IPS-18a (cell line): ENCODE measurements at regions not wholly inside any gene's neighbourhood (a gene's known extent, or its start where the extent isn't known, plus 50 kb on each side); places are given as distances from the start of the nearest gene placed in this dataset.

Source experiments
- H3K27ac ChIP-seq: one replicate; pipeline ENCODE4 v1.5.1; 2013; ENCODE audit warnings: low read length
- H3K27me3 ChIP-seq: one replicate; pipeline ENCODE4 v1.6.1; 2013; ENCODE audit warnings: mild to moderate bottlenecking, low read length; ENCODE audit not compliant: control insufficient read depth, insufficient read depth
- H3K36me3 ChIP-seq: one replicate; pipeline ENCODE4 v1.6.1; 2013; ENCODE audit warnings: low read depth, low read length; ENCODE audit not compliant: control insufficient read depth
- H3K4me1 ChIP-seq: one replicate; pipeline ENCODE4 v1.6.1; 2013; ENCODE audit warnings: low read depth, low read length; ENCODE audit not compliant: control insufficient read depth
- H3K4me3 ChIP-seq: one replicate; pipeline ENCODE4 v1.5.1; 2013; ENCODE audit warnings: low read length
- H3K9ac ChIP-seq: one replicate; pipeline ENCODE4 v1.6.1; 2013; ENCODE audit warnings: mild to moderate bottlenecking, low read length, moderate library complexity
- H3K9me3 ChIP-seq: one replicate; pipeline ENCODE4 v1.6.1; 2013; ENCODE audit warnings: low read depth, low read length; ENCODE audit not compliant: control insufficient read depth

DNA sequence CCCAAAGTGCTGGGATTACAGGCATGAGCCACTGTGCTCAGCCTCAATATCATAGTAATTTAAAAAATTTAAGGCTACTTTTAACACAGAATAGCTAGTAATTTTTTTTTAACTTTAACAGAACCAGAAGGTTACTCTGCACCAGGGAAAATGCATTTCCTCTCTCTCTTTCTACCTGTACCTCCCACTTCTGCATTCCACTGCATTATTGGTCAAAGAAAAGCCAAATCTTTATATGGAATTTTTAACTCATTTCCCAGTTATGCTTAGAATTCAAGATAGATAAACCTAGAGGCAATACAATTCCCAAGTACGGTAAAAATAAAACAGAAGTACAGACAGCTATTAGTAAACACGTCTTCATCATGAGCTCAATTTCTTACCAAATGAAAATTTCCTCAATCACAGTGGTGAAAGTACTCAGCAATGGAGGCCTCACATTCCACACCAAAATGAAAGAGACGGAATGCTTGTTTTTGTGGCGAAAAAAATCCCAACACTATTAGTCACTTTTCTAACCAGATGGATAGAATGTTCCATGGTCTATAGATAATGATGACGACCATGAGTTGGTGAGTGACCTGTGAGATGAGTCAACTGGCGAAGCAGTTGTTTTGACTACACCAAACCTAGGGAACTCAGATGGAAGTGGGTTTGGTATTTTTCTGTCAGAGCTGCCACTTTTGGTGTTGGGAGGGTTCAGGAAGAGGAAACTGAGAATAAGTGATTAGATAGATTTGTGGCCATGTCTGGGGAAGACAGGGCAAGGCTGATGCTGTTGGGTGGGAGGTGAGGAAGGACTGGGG, 104.7 kb upstream of the SGK1 start:
- no peak overlapping the region for H3K27ac ChIP-seq
- H3K36me3 ChIP-seq, result no peaks in the 10 kb centered on the region
- H3K4me3 ChIP-seq, result no peak overlapping the region
- H3K4me1 ChIP-seq, result no peaks in the 10 kb centered on the region
- no peak overlapping the region for H3K9ac ChIP-seq
- no peaks in the 10 kb centered on the region for H3K27me3 ChIP-seq
- H3K9me3 ChIP-seq, result peaks cover 10% of the 10 kb centered on the region

DNA sequence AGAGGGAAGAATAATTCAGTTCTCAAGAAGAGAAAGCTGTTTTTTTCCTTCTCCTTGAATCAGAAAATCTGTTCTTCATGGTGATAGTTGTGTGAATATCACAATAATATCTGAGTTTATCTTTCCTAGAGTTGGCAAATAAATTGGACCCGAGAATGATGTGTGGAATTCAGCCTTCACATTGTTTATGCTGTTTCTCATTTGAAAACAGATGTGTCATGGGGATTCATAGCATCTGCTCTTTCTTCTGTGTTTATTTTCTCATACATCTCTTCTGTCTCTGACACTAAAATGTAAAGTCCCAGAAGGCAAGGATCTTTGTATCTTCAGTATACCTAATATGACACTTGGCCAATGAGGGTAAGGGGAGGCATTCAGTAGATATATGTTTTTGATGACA, 103.6 kb upstream of the SGK1 start:
- no peaks in the 10 kb centered on the region for H3K27me3 ChIP-seq
- H3K36me3 ChIP-seq, result no peaks in the 10 kb centered on the region
- peaks cover 10% of the 10 kb centered on the region for H3K9me3 ChIP-seq
- H3K27ac ChIP-seq, result no peak overlapping the region
- H3K4me3 ChIP-seq, result no peak overlapping the region
- no peak overlapping the region for H3K9ac ChIP-seq
- no peaks in the 10 kb centered on the region for H3K4me1 ChIP-seq

DNA sequence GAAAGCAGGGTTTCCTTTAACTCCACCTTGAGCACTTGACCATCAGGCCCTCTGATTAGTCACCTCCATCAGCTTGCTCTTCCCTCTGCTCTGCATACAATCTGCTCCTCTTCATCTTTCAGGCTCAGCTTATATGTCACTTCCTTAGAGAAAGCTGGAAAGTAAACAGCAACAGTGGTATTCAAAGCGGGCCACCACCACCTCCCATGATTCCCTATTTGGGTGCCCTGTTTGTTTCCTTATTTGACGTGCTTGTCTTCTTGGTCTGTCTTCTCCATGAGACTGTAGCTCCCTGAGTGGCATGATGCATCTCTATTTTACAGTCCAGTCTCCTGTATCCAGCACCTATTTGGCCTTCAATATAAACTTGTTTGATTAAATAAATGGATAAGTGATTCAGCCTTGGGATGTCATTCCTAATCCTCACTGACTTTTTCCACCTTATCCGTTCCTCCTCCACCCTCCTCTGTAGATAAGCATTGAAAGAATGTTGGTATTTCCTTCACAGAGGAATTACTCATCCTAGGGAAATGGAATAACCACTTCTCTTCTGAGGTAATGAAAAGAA, 102.8 kb upstream of the SGK1 start:
- no peaks in the 10 kb centered on the region for H3K36me3 ChIP-seq
- H3K27me3 ChIP-seq, result no peaks in the 10 kb centered on the region
- no peaks in the 10 kb centered on the region for H3K4me1 ChIP-seq
- peaks cover 10% of the 10 kb centered on the region for H3K9me3 ChIP-seq
- H3K27ac ChIP-seq, result no peak overlapping the region
- H3K4me3 ChIP-seq, result no peak overlapping the region
- no peak overlapping the region for H3K9ac ChIP-seq

- H3K36me3 ChIP-seq, result no peaks in the 10 kb centered on the region
- no peak overlapping the region for H3K4me3 ChIP-seq
- H3K27ac ChIP-seq, result no peak overlapping the region
- H3K9me3 ChIP-seq, result peaks cover 10% of the 10 kb centered on the region
- no peak overlapping the region for H3K9ac ChIP-seq
- no peaks in the 10 kb centered on the region for H3K27me3 ChIP-seq
- no peaks in the 10 kb centered on the region for H3K4me1 ChIP-seq
These were observed 101.8 kb upstream of the SGK1 start for GRCh38 chr6:134419716-134420115.

DNA sequence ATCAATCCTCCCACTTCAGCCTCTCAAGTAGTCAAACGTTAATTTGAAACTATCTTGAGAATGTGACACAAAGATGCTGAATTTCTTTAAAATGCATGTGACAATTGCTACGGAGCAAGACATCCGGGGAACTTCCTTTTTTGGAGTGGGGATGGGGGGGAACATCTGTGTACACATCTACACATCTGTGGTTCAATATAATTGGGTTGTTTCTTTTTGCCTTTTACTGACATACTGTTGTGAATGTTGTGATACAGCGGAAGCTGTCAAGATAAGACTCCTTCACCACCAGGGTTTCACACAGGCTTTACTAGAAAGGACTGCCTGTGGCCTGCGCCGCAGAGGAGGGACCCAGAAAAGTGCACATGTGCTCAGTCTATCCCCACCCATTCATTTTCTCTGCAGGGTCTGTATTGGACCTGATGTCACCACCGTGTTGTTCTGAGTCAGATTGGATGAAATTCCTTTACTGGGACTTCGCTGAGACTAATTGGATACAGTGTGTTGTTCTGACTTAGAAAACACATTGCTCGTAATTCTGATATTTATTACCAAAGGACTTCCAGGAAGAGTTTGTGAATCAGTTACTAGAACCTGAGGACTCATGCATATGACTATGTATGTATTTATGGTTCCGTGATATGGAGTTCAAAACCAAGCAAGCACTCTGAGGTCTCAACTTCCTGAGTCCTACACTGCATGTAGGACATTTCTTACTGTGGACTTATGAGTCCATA, 98.7 kb upstream of the SGK1 start:
- Histone ChIP-seq H3K9me3 (peaks cover 10% of the 10 kb centered on the region), H3K9ac (no peak overlapping the region), H3K36me3 (no peaks in the 10 kb centered on the region), H3K4me3 (no peak overlapping the region), H3K27ac (no peak overlapping the region), H3K27me3 (no peaks in the 10 kb centered on the region), H3K4me1 (no peaks in the 10 kb centered on the region)

GRCh38 chr6:134415656-134416055, 97.7 kb upstream of the SGK1 start:
- H3K4me1 ChIP-seq, result no peaks in the 10 kb centered on the region
- H3K9me3 ChIP-seq, result peaks cover 3% of the 10 kb centered on the region
- H3K9ac ChIP-seq, result no peak overlapping the region
- H3K4me3 ChIP-seq, result no peak overlapping the region
- H3K36me3 ChIP-seq, result no peaks in the 10 kb centered on the region
- H3K27ac ChIP-seq, result no peak overlapping the region
- no peaks in the 10 kb centered on the region for H3K27me3 ChIP-seq

GRCh38 chr6:134415194-134415593, 97.3 kb upstream of the SGK1 start:
- Histone ChIP-seq H3K9ac (no peak overlapping the region), H3K36me3 (no peaks in the 10 kb centered on the region), H3K27me3 (no peaks in the 10 kb centered on the region), H3K27ac (no peak overlapping the region), H3K4me1 (no peaks in the 10 kb centered on the region), H3K4me3 (no peak overlapping the region), H3K9me3 (no peaks in the 10 kb centered on the region)

GRCh38 chr6:134414793-134415192, 96.9 kb upstream of the SGK1 start:
- Histone ChIP-seq H3K27ac (no peak overlapping the region), H3K27me3 (no peaks in the 10 kb centered on the region), H3K9ac (no peak overlapping the region), H3K9me3 (no peaks in the 10 kb centered on the region), H3K36me3 (no peaks in the 10 kb centered on the region), H3K4me1 (no peaks in the 10 kb centered on the region), H3K4me3 (no peak overlapping the region)

DNA sequence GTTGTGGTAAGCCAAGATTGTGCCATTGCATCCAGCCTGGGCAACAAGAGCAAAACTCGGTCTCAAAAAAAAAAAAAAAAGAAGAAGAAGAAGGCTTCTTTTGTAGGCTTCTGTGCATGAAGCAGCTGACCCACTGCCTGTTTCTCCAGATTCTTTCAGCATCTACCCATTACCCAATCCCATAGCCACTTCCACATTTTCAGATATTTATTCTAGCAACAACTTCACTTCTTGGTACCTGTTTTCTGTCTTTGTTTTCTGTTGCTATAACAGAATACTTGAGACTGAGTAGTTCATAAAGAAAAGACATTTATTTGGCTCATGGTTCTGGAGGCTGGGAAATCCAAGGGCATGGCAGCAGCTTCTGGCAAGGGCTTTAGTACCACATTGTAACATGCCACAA, 95.3 kb upstream of the SGK1 start:
- no peaks in the 10 kb centered on the region for H3K27me3 ChIP-seq

GRCh38 chr6:134410541-134410940, 92.6 kb upstream of the SGK1 start:
- Histone ChIP-seq H3K4me1 (peaks cover 7% of the 10 kb centered on the region), H3K4me3 (no peak overlapping the region), H3K27me3 (no peaks in the 10 kb centered on the region), H3K27ac (no peak overlapping the region), H3K36me3 (no peaks in the 10 kb centered on the region), H3K9me3 (no peaks in the 10 kb centered on the region), H3K9ac (no peak overlapping the region)

More for the DNA sequence above, 95.3 kb upstream of the SGK1 start:
- H3K4me1 ChIP-seq, result no peaks in the 10 kb centered on the region
- no peaks in the 10 kb centered on the region for H3K9me3 ChIP-seq
- no peak overlapping the region for H3K4me3 ChIP-seq
- no peak overlapping the region for H3K27ac ChIP-seq
- no peak overlapping the region for H3K9ac ChIP-seq
- H3K36me3 ChIP-seq, result no peaks in the 10 kb centered on the region

GRCh38 chr6:134407791-134408190, 89.9 kb upstream of the SGK1 start:
- Histone ChIP-seq H3K36me3 (no peaks in the 10 kb centered on the region), H3K27me3 (no peaks in the 10 kb centered on the region), H3K9me3 (no peaks in the 10 kb centered on the region), H3K4me1 (peaks cover 16% of the 10 kb centered on the region), H3K4me3 (no peak overlapping the region), H3K9ac (no peak overlapping the region), H3K27ac (no peak overlapping the region)
